Activated CD4-positive, alpha-beta T cell treated with anti-CD3 and anti-CD28 coated beads, Interleukin-2, amount 50 U/mL, for 1 hour (primary cell): ENCODE measurements at regions not wholly inside any gene's neighbourhood (a gene's known extent, or its start where the extent isn't known, plus 50 kb on each side); places are given as distances from the start of the nearest gene placed in this dataset.
"Not testable (repeated sequence)": the region's sequence is repeated elsewhere in the genome, so short reads cannot be mapped to it uniquely, and the experiment has no call there.

Experiments
- DNase-seq: peaks from one replicate; pipeline ENCODE4 v3.0.0-alpha.2; 2020

- DNase-seq, result no peak
Observed at GRCh38 chr12:34305176-34305575, 282.9 kb downstream of the ALG10 start.

DNA sequence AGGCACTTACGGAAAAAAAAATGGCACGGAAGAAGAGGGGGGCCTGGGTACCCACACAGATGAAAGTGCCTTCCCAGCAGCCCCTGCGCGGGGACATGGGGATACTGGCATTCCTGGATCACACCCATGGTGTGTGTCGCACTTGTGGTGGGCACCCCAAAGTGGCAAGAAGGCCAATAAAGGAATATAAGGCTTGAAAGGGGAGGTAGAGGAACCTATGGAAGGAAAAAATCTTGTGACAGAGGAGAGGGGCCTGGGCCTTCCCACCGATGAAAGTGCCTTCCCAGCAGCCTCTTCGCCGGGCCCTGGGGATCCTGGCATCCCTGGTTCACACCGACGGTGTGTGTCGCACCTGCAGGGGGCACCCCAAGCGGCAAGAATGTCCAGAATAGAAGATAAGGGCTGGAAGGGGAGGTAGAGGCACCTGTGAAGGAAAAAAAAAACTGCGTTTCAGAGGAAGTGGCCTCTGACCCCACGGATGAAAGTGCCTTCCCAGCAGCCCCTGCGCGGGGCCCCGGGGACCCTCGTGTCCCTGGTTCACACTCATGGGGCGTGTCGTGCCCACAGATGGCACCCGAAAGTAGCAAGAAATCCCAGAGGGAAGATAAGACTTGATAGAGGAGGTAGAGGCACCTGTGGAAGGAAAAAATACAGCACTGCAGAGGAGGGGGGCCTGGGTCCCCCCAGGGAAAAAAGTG, 284.0 kb downstream of the ALG10 start:
- DNase-seq, result no peak

- DNase-seq, result not testable (repeated sequence)
Observed at GRCh38 chr12:34309806-34310804, 287.8 kb downstream of the ALG10 start.

DNA sequence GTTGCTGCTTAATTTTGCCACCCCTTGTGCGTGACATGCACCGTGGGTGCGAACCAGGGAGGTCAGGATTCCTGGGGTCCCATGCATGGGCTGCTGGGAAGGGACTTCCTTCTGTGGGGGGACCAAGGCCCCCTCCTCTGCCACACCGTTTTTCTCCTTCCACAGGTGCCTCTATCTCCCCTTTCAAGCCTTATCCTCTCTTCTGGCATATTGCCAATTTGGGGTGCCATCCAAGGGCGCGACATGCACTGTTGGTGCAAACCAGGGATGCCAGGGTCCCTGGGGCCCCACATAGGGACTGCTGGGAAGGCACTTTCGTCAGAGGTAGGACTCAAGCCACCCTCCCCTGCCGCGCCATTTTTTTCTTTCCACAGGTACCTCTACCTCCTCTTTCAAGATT, 289.0 kb downstream of the ALG10 start:
- no peak for DNase-seq

GRCh38 chr12:34327671-34328070, 305.4 kb downstream of the ALG10 start:
- no peak for DNase-seq

DNA sequence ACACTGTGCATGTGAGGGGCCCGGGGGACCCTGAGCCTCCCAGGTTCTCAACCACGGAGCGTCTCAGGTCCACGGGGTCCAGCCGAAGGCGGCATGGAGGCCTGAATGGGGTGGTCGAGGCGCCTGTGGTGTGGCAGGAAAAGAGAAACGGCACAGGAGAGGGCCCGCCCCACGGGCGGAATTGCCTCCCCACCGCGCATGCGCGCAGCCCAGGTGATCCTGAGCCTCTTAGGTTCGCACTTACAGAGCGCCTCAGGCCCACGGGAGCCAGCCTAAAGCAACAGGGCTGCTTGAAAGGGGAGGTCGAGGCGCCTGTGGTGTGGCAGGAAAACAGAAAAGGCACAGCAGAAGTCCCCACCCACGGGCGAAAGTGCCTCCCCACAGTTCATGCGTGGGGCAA, 311.0 kb downstream of the ALG10 start:
- DNase-seq, result no peak

DNA sequence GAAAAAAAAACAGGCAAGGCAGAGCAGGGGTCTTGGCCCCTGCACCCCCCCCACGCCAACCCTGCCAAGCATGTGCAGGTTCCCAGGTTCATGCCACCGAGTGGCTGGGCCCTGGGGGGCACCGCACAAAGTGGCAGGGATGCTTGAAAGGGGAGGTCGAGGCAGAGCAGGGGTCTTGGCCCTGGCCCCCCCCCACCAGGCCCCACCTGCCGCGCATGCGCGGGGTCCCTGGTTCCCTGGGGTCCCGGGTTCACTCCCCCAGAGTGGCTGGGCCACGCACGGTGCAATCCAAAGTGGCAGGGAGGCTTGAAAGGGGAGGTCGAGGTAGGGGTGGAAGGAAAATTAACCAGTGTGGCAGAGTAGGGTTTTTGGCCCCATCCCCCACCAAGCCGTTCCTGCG, 312.2 kb downstream of the ALG10 start:
- DNase-seq, result no peak

GRCh38 chr12:34334953-34335743, 312.9 kb downstream of the ALG10 start:
- no peak for DNase-seq

DNA sequence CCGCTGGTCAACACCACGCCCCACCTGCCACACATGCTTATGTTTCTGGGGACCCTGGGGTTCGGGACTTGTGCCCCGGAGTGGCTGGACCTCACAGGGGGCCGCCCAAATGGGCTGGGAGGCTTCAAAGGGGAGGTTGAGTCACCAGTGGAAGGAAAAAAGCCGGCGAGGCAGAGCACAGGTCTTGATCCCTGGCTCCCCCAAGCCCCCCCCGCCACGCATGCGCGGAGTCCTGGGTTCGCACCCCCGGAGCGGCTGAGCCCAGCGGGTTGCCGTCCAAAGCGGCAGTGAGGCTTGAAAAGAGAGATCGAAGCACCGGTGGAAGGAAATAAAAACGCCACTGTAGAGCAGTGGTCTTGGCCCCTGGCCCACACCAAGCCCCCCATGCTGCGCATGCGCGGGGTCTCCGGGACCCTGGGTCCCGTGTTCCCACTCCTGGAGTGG, 313.5 kb downstream of the ALG10 start:
- DNase-seq, result no peak

DNA sequence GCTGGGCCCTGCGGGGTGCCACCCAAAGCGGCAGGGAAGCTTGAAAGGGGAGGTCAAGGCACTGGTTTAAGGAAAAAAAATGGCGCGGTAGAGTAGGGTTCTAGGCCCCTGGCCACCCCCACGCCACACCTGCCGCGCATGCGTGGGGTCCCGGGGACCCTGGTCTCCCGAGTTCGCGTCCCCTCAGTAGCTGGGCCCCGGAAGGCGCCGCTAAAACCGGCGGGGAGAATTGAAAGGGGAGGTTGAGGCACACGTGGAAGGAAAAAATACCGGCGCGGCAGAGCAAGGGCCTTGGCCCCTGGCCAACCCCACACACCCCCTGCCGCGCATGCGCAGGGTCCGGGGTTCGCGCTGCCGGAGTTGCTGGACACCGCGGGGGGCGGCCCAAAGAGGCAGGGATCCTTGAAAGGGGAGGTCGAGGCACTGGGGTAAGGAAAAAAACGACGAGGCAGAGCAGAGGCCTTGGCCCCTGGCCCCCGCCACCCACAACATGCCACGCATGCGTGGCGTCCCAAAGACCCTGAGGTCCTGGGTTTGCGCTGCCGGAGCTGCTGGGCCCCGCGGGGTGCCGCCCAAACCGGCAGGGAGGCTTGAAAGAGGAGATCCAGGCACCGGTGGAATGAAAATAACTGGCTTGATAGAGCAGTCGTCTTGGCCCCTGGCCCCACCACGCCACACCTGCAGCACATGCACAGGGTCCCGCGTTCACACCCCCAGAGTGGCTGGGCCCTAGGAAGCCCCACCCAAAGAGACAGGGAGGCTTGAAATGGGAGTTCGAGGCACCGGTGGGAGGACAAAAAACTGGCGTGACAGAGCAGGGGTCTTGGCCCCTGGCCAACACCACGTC, 314.5 kb downstream of the ALG10 start:
- DNase-seq, result no peak

GRCh38 chr12:34338751-34339150, 316.5 kb downstream of the ALG10 start:
- no peak for DNase-seq

GRCh38 chr12:34339922-34340321, 317.6 kb downstream of the ALG10 start:
- DNase-seq, result no peak

DNA sequence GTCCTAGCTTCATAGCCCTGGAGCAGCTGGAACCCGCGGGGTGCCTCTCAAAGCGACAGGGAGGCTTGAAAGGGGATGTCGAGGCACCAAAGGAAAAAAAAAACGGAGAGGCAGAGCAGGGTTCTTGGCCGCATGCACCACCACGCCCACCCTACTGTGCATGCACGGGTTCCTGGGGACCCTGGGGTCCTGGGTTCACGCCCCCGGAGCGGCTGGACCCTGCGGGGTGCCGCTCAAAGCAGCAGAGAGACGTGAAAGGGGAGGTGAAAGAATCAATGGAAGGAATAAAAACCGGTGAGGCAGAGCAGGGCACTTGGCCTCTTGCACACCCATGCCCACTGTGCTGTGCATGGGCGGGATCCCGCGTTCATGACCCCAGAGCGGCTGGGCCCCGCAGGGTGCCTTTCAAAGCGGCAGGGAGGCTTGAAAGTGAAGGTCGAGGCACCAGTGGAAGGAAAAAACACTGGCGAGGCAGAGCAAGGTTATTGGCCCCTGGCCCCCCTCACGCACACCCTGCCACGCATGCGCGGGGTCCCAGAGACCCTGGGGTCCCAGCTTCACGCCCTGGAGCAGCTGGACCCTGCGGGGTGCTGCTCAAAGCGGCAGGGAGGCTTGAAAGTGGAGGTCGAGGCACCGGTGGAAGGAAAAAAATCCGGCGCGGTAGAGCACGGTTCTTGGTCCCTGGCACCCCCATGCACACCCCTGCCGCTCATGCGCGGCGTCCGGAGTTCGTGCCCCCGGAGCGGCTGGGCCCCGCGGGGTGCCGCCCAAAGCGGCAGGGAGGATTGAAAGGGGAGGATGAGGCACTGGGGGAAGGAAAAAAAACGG, 318.5 kb downstream of the ALG10 start:
- DNase-seq, result no peak

DNA sequence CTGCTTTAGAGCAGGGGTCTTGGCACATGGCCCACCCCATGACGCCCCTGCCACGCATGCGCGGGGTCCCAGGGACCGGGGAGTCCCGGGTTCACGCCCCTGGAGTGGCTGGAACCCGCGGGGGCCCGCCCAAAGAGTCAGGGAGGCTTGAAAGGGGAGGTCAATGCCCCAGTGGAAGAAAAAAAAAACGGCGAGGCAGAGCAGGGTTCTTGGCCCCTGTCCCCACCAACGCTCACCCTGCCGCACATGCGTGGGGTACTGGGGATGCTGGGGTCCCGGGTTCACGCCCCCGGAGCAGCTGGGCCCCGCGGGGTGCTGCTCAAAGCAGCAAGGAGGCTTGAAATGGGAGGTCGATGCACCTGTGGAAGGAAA, 319.1 kb downstream of the ALG10 start:
- DNase-seq, result no peak

DNA sequence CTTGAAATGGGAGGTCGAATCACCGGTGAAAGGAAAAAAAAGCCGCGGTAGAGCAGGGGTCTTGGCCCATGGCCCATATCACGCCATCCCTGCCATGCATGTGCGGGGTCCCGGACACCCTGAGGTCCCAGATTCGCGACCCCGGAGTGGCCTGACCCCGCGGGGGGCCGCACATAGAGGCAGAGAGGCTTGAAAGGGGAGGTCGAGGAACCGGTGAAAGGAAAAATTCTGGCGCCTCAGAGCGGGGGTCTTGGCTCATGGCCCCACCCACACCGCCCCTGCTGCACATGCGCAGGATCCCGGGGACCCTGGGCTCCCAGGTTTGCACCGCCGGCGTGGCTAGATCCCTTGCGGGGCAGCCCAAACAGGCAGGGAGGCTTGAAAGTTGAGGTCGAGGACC, 319.8 kb downstream of the ALG10 start:
- DNase-seq, result no peak

DNA sequence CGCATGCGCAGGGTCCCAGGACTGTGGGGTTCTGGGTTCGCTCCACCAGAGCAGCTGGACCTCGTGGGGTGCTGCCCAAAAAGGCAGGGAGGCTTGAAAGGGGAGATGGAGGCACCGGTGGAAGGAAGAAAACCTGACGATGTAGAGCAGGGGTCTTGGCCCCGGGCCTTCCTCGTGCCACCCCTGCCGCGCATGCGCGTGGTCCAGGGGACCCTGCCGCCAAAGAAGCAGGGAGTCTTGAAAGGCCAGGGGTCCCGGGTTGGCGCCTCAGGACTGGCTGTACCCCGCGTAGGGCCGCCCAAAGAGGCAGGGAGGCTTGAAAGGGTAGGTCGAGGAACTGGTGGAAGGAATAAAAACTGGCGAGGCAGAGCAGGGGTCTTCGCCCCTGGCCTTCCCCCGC, 321.0 kb downstream of the ALG10 start:
- DNase-seq, result no peak

- no peak for DNase-seq
Observed at GRCh38 chr12:34343766-34344165, 321.5 kb downstream of the ALG10 start.

DNA sequence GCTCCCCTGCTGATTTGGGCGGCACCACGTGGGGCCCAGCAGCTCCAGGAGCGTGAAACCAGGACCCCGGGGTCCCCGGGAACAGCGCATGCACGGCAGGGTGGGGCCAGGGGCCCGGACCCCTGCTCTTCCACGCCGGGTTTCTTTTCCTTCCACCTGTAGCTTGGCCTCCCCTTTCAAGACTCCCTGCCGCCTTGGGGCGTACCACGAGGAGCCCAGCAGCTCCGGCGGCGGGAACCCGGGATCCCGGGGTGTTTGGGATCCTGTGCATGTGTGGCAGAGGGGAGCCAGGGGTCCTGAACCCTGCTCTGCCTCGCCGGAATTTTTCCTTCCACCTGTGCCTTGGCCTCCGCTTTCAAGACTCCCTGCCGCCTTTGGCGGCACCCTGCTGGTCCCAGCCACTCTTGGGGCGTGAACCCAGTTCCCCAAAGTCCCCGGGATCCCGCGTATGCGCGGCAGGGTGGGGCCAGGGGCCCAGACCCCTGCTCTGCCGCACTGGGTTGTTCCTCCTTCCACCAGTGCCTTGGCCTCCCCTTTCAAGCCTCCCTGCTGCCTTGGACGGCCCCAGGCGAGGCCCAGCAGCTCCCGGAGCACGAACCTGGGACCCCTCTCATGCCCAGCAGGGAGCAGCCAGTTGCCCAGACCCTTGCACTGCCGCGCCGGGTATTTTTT, 322.7 kb downstream of the ALG10 start:
- no peak for DNase-seq

- no peak for DNase-seq
Observed at GRCh38 chr12:34345801-34346200, 323.5 kb downstream of the ALG10 start.

DNA sequence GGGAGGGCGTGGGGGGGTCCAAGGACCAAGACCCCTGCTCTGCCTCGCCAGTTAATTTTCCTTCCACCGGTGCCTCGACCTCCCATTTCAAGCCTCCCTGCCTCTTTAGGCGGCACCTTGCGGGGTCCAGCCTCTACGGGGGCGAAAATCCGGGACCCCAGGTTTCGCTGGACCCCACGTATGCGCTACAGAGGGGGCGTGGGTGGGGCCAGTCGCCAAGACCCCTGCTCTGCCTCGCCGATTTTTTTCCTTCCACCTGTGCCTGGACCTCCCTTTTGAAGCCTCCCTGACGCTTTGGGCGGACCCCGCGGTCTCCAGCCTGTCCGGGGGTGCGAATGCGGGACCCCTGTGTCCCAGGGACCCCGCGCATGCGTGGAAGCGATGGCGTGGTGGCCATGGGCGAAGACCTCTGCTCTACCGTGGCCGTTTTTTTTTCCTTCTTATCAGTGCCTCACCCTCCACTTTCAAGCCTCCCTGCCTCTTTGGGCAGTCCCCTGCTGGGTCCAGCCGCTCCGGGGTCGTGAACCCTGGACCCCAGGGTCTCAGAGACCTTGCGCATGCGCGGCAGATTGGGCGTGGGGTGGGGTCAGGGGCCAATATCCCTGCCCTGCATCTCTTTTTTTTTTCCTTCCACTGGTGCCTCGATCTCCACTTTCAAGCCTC, 324.2 kb downstream of the ALG10 start:
- DNase-seq, result no peak
